GM21447 (cell line): ENCODE measurements at regions not wholly inside any gene's neighbourhood (a gene's known extent, or its start where the extent isn't known, plus 50 kb on each side); places are given as distances from the start of the nearest gene placed in this dataset.

Source experiments
- ATAC-seq: cut with Tn5 transposase; IDR thresholded peaks from one replicate; pipeline ENCODE4 v1.9.1; 2021; ENCODE audit not compliant: unreplicated experiment

DNA sequence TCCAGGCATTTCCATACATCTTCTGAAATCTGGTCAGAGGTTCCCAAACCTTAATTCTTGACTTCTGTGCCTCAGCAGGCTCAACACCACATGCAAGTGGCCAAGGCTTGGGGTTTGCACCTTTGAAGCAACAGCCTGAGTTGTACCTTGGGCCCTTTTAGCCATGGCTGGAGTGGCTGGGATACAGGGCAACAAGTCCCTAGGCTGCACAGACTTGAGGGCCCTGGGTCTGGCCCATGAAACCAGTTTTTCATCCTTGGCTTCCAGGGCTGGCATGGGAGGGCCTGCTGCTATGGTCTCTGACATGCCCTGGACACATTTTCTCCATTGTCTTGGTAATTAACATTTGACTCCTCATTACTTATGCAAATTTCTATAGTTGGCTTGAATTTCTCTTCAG is 988.8 kb upstream of the CNTNAP5 start:
- no peak for ATAC-seq

DNA sequence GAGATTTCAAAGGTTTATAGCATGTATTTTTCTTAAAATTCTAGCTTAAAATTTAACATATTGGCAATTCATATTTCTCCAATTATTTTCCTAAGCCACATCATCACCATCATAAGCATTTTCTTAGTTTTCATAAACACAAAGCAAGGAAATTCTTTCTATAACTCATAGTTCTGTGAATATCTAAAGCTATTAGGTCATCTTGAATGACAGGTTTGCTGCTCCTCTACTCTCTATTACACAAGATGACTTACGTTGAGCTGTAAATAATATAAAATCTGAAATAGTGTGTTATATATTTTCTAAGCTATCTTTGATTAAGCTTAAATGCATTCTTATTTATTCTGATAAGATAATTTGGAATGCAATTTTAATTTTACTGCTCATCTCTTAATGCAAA is 984.6 kb upstream of the CNTNAP5 start:
- no peak for ATAC-seq

DNA sequence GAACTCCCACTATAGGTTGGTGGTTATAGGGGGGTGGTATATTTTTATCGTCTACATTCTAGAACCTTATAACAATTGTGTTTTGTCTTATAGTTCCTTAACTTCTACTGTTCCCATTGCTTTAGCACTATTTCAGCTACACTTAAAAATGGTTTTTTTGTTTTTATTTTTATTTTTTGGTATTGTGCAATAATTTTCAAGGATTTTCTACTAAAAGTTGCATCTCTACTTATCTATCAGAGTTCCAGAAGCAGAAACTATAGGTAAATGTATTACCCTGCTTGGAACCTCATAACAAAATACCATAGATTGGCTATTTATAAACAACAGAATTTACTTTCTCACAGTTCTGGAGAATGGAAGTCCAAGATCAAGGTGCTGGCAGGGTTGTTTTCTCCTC is 981.6 kb upstream of the CNTNAP5 start:
- ATAC-seq, result no peak

DNA sequence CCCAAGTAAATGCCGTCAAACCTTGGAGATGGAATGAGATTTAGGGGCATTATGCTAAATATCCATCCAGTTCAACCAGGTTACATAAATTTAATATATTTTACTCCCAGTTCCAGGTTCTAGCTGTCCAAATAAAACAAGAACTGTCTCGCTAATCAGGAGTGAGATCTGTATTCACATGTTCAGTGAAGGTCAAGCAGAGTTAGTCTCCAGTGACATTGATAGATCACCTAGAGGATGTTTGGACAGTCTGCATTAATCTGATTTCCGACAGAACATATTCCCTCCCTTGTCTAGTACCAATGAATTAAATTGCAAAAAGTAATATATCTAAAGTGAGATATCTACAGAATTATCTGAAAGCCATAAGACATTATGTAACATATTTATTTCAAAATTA is 979.4 kb upstream of the CNTNAP5 start:
- ATAC-seq, result no peak

DNA sequence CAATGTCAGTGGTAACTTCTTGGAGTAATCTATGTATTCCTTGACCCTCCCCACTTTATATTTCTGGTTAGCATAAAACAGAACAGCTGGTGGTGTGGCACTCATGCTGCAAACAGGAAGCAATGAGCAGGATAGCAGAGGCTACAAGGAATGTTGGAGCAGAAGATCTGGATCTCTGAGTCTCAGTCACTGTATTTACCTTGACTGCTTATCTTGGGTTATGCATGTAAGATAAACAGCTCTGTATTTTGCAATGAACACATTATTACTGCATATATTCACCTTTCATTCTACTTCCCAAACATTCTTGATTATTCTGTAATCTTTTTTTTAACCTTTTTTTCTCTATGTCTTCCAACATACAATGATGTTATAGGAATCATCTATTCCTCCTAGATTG is 977.9 kb upstream of the CNTNAP5 start:
- no peak for ATAC-seq

DNA sequence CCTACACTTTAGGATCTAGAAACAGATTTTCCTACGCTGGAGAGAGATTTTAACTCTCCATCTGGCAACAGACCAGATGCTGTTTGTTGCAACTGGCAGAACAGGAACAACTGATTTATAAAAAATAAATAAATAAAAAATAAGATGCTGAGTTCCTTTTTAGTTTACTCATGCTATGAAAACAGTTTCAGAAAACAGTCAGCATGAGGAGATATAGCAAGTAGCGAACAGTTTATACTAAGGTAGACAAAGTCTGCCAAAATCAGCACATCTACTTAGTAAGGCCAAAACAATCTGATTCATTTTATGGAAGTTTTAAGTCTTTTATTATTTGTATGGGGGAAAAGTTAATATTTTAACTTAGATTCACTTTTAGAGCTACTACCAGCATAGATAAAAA is 974.0 kb upstream of the CNTNAP5 start:
- no peak for ATAC-seq

DNA sequence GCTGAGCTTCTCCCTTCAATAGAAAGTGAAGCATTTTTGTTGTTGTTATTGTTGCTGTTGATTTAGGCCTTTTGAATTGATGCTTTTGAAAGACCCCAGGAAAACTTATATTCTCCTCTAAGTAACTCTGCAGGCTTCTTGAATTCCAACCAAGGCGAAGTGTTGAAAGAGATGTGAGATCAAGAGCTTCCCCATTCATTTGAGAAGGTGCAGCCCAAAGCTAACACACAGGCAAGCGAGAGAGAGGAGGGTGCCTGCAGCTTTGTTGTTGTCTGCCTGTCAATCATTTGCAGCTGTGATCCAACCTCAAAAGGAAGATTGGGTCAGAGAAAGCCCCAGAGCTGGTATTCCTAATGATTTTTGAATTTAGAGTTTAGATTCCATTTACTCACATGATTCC is 963.6 kb upstream of the CNTNAP5 start:
- ATAC-seq, result no peak

DNA sequence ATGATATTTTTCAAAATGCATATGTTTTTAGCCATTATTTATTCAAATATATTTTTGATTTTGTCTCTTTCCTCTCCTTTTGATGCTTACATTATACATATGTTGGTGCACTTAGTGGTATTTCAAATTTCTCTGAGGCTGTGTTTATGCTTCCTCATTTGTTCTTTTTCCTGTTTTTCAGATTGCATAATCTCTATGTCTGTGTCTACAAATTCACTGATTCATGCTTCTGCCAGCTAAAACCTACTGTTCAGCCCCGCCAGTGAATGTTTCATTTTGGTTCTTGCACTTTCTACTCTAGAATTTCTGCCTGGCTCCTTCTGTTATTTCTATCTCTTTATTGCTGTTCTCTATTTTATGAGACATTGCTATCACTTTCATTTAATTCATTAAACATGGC is 951.7 kb upstream of the CNTNAP5 start:
- ATAC-seq, result no peak

- no peak for ATAC-seq
Measured at GRCh38 chr2:123073956-123074355, 951.1 kb upstream of the CNTNAP5 start.

- ATAC-seq, result no peak
Measured at GRCh38 chr2:123077101-123077500, 948.0 kb upstream of the CNTNAP5 start.

- ATAC-seq, result no peak
Measured at GRCh38 chr2:123080331-123080730, 944.8 kb upstream of the CNTNAP5 start.

DNA sequence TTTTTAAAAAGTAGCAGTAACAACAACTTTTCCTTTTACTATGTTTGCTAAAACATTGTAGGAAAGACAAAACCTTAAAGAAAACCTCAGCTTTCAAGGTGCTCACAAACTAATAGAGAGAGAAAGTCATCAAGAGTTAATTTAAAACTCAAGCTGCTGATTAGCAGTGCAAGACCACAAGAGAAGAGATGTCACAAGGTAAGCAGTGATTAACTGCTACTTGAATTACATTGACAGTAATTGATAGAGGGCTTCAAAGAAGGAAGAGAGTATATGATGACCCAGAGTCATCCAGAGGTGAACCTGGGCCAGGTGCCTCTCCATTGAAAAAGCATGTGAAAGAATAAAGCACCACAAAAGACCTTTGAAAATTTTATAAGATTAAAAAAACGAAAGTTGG is 939.6 kb upstream of the CNTNAP5 start:
- ATAC-seq, result no peak

GRCh38 chr2:123086613-123087385 is 938.3 kb upstream of the CNTNAP5 start:
- no peak for ATAC-seq

DNA sequence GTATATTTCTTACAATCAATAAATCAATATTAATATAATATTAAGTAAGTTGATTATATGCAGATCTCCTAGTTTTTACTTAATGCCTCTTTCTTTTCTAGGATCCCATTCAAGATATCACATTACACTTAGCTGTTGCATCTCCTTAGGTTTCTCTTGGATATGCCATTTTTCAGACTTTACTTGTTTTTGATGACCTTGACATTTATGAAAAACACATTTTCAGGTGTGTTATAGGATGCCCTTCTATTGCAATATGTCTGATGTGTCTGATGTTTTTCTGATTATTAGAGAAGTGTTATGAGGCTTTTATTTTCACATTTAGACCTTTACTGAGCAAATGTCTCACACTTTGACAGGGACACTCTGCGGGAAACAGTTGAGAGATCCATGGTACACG is 933.6 kb upstream of the CNTNAP5 start:
- ATAC-seq, result no peak

GRCh38 chr2:123093199-123093598 is 931.9 kb upstream of the CNTNAP5 start:
- ATAC-seq, result no peak

DNA sequence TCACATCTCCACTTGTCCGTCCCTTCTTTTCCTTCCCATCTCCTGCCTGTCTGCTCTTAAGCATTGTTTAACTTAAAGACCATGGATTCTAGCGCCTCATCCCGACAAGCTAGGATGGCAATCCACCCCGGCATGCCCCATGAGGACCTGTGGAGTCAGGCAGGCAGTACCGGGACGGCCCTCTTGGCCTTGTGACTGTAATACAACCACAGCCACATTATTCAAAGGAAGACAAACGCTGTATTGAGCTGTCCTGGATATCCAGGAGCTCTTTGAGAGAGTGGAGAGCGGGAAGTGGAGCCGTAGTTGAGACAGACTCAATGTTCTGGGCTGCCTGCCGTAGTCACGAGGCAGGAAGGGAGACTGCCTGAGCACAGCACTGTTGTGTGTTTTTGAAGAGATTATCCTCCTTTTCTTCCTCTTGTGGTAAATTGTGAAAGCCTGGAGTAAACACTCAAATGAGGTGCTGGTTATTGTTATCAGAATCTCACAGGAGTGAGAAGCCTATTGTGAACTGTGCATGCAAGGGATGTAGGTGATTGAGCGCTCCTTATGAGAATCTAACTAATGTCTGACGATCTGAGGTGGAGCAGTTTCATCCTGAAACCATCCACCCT is 929.8 kb upstream of the CNTNAP5 start:
- ATAC-seq, result no peak

GRCh38 chr2:123098619-123099018 is 926.5 kb upstream of the CNTNAP5 start:
- ATAC-seq, result no peak

DNA sequence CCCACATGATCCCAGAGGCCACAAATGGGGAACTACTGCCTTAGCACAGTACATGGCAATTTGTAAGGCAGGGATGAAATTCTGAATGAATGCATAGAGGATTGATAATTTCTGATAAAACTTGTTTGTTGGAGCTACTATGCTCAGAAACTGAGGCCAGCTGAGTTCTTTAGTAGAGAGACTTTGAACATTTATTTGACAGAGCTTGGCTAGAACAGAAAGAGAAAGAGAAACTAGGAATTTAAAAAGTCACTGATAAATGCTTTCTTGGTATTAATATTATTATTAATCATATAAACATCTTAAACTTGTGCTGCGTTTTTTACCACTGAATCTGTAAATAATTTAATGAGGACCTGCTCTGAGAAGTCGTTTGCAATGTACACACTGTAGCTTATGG is 923.7 kb upstream of the CNTNAP5 start:
- no peak for ATAC-seq

DNA sequence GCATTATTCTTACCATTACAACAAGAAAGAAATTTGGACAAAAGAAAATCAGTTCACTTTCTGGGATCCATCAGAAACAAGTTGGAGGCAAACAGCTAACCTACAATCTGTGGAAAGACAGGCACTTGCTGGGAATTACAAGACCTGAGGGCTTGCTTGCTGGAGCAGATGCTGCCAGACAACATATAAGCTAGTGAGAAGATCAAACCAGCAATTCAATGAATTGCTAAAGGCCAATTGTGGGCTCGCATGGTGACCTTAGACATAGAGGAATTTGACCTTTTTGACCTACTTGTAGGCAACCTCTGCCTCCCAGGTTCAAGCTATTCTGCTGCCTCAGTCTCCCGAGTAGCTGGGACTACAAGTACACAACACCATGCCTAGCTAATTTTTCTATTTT is 921.2 kb upstream of the CNTNAP5 start:
- ATAC-seq, result no peak

DNA sequence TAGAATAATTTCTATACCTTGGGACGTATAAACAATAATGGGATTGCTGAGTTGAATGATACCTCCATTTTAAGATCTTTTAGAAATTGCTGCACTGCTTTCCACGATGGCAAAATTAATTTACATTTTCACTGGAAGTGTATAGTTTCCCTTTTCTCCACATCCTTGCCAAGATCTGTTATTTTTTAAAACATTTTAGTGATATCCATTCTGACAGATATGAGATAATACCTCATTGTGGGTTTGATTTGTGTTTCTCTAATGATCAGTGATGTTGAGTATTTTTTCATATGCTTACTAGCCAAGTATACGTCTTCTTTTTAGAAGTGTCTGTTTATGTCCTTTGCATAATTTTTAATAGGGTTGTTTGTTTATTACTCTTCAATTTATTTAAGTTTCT is 908.5 kb upstream of the CNTNAP5 start:
- ATAC-seq, result no peak

GRCh38 chr2:123127236-123127635 is 897.9 kb upstream of the CNTNAP5 start:
- ATAC-seq, result no peak

GRCh38 chr2:123128951-123129350 is 896.1 kb upstream of the CNTNAP5 start:
- ATAC-seq, result no peak

DNA sequence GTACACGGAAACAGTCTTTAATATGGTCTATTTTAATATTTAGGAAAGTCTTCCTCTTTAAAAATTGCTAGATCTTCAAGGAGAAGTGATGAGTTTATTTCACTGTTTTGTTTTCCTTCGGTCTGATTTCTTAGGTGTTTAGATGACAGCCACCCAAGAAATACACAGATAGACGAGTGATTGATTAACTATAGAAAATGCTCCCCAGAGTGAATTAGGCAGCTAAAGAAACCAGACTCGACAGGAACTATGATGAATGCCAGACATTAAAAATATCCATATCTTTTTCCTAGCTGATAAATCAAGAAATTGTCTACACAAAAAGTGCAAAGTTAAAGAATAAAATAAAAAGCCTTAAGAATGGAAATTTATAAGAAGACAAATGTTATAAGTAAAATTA is 888.7 kb upstream of the CNTNAP5 start:
- no peak for ATAC-seq
